ENCODE measurements at regions not wholly inside any gene's neighbourhood (a gene's known extent, or its start where the extent isn't known, plus 50 kb on each side); places are given as distances from the start of the nearest gene placed in this dataset.
"Not testable (repeated sequence)": the region's sequence is repeated elsewhere in the genome, so short reads cannot be mapped to it uniquely, and the experiment has no call there.

DNA sequence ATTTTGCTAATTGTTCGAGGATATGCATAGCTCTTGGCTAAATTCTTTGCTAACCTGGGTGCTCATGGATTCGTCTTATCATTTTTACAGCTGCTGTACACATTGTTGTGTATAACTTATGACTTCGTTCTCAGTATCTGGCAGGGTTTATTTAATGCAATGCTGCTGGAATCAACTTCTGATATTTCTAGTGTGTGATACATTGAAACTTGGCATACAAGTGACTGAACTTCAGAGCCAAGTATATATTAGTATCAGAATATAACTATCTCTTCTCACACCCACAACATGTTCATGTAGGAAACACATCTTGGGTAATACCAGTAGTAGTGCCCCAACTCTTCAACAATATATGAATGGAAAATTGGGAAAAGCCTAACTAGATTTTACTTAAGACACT lies 764.2 kb downstream of the TENT5A start:
- H3K4me1 Mint-ChIP-seq = no peaks in the 10 kb centered on the region
- H3K36me3 Mint-ChIP-seq (ENCODE audit: low read depth) = no peaks in the 10 kb centered on the region
- ChIA-PET POLR2A (no interaction called here), CTCF (no interaction called here)
- H3K9me3 Mint-ChIP-seq = no peaks in the 10 kb centered on the region
- DNase-seq = no peak
- H3K27me3 Mint-ChIP-seq = no peaks in the 10 kb centered on the region
- H3K4me3 Mint-ChIP-seq = no peak overlapping the region
- no peak overlapping the region for H3K27ac Mint-ChIP-seq

DNA sequence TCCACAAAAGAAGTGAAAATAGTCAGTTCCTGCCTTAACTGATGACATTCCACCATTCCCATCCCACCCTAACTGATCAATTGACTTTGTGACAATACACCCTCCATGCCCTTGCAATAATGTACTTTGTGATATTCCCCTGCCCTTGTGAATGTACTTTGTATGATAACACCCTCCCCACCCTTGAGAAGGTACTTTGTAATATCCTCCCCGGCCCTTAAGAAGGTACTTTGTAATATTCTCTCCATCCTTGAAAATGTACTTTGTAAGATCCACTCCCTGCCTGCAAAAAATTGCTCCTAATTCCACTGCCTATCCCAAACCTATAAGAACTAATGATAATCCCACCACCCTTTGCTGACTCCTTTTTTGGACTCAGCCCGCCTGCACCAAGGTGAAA lies 771.3 kb downstream of the TENT5A start:
- H3K27ac Mint-ChIP-seq = not testable (repeated sequence)

DNA sequence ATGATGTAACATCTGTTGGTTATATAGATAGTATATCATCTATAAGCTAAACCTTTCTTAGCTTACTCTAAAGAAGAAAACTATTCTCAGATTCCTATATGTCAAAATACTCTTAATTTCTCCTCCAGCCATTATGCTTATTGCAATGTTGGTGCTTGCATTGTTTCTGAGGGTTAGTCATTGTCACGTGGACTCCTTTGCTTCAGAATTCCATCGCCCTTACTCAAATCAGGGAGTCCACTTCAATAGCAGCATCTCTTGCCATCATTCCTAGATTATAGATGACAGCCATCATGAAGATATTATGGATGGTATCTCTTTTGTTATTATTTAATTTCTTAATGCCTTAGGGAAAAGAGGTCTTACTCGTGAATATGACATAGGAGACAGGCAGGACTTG lies 776.1 kb downstream of the TENT5A start:
- Mint-ChIP-seq H3K9me3 (no peaks in the 10 kb centered on the region), H3K4me3 (no peak overlapping the region)
- POLR2A ChIA-PET = no interaction called here

More for the DNA sequence above, 771.3 kb downstream of the TENT5A start:
- H3K27me3 Mint-ChIP-seq; H3K9me3 Mint-ChIP-seq; DNase-seq; H3K36me3 Mint-ChIP-seq (ENCODE audit: low read depth); H3K4me3 Mint-ChIP-seq; H3K4me1 Mint-ChIP-seq; POLR2A ChIA-PET; CTCF ChIA-PET: not testable (repeated sequence)

DNA sequence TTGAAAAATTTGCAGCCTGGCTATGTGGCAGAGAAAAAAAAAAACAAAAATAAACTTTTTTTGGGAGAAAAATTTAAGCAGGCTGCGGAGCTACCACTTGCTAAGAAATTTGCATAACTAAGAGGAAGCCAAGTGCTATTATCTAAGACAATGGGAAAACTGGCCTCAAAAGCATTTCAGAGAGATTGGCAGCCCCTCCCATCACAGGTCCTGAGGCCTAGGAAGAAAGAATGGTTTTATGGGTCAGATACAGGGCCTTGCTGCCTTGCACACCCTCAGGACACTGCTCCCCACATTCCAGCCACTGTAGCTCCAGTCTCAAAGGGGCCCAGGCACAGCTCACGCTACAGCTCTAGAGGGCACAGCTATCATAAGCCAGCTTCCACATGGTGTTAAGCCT lies 777.9 kb downstream of the TENT5A start:
- ChIA-PET CTCF (no interaction called here), POLR2A (no interaction called here)

More for the DNA sequence above, 776.1 kb downstream of the TENT5A start:
- Mint-ChIP-seq H3K27me3 (no peaks in the 10 kb centered on the region), H3K27ac (no peak overlapping the region), H3K4me1 (no peaks in the 10 kb centered on the region), H3K36me3 (ENCODE audit: low read depth) (no peaks in the 10 kb centered on the region)
- no peak for DNase-seq
- CTCF ChIA-PET = no interaction called here

DNA sequence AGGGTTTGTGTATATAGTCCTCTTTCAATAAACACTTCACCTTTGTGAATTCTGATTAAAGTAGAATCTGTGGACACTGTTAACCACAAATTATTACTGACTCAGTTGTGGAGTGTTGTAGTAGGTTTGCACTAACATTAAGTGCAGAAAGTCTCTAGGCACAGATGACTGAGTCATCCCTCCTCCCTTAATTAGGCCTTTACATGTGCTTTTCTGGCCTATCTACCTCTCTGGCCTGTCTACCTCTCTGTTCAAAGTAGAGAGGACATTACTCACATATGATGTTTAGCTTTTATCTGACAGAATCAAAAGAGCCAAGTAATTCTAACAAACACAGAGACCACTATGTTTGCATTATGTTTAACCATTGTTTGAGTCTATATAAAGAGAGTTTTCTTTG lies 783.0 kb downstream of the TENT5A start:
- POLR2A ChIA-PET = no interaction called here
- no peak overlapping the region for H3K4me3 Mint-ChIP-seq
- CTCF ChIA-PET = no interaction called here

More for the DNA sequence above, 777.9 kb downstream of the TENT5A start:
- no peak for DNase-seq
- Mint-ChIP-seq H3K36me3 (ENCODE audit: low read depth) (no peaks in the 10 kb centered on the region), H3K27me3 (no peaks in the 10 kb centered on the region), H3K27ac (no peak overlapping the region), H3K4me1 (no peaks in the 10 kb centered on the region), H3K4me3 (no peak overlapping the region), H3K9me3 (no peaks in the 10 kb centered on the region)

DNA sequence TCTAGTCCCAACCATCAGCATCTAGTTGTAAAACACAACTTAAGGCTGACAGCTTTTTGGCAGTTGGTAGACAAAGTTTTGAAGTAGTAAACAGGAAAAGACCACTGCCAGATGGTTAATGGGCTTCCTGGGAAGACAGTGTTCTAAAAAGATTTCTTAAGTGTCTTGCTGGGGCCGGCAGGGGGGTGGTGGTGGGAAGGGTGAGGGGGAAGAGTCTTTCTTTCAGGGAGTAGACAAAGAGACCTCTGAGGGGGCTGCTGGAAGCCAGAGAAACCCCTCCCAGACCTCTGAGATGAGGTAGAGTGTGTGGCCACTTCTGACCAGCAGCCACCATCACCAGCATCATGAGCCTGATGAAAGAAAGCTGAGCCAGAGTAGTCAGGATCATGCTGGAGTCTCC lies 784.9 kb downstream of the TENT5A start:
- no peak for DNase-seq
- H3K4me3 Mint-ChIP-seq = no peak overlapping the region
- CTCF ChIA-PET = no interaction called here
- no peaks in the 10 kb centered on the region for H3K36me3 Mint-ChIP-seq (ENCODE audit: low read depth)
- H3K27me3 Mint-ChIP-seq = no peaks in the 10 kb centered on the region
- no peaks in the 10 kb centered on the region for H3K4me1 Mint-ChIP-seq
- no peaks in the 10 kb centered on the region for H3K9me3 Mint-ChIP-seq
- no peak overlapping the region for H3K27ac Mint-ChIP-seq
- POLR2A ChIA-PET = no interaction called here

More for the DNA sequence above, 783.0 kb downstream of the TENT5A start:
- no peaks in the 10 kb centered on the region for H3K36me3 Mint-ChIP-seq (ENCODE audit: low read depth)
- no peaks in the 10 kb centered on the region for H3K27me3 Mint-ChIP-seq
- H3K9me3 Mint-ChIP-seq = no peaks in the 10 kb centered on the region
- H3K4me1 Mint-ChIP-seq = no peaks in the 10 kb centered on the region
- no peak for DNase-seq
- no peak overlapping the region for H3K27ac Mint-ChIP-seq

DNA sequence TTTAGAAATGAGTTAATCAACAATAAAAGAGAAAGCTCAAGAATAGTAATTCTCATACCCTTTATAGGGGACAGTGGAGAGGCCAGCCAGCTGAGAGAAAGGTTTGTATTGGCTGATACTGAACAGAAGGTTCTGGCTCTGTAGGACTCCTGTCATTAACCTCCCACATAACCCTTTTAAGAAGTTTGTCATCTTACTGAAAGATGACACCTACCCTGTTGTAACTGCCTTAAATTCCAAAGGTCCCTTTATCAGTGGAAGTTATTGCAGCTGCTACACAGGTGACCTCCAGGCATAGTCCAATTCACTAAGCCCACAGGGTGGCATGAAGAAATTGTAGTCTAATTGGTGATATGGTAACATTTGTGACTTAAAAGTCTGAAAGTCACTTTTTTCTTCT lies 790.1 kb downstream of the TENT5A start:
- H3K27me3 Mint-ChIP-seq = no peaks in the 10 kb centered on the region
- no peaks in the 10 kb centered on the region for H3K9me3 Mint-ChIP-seq
- H3K4me3 Mint-ChIP-seq = no peak overlapping the region
- no peaks in the 10 kb centered on the region for H3K36me3 Mint-ChIP-seq (ENCODE audit: low read depth)
- CTCF ChIA-PET = no interaction called here
- POLR2A ChIA-PET = no interaction called here
- no peak overlapping the region for H3K27ac Mint-ChIP-seq
- no peaks in the 10 kb centered on the region for H3K4me1 Mint-ChIP-seq
- no peak for DNase-seq

DNA sequence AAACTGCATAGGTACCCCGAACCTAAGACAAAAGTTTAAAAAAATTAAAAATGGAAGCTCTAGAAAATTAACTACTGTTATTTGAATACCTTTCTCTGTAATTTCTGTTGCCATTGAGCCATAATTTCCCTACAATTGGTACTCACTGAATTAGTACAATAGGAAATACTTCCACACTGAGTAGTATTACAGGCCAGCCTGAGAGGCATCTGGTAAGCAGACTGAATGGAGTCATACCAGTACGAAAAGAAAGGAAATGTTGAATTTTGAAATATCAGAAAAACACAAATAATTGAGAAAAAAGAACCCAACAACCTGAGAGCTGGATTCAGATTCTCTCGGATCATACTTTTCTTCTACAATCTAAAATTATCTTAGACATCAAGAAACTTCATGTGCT lies 791.3 kb downstream of the TENT5A start:
- Mint-ChIP-seq H3K4me3 (no peak overlapping the region), H3K36me3 (ENCODE audit: low read depth) (no peaks in the 10 kb centered on the region), H3K4me1 (no peaks in the 10 kb centered on the region), H3K9me3 (no peaks in the 10 kb centered on the region), H3K27ac (no peak overlapping the region), H3K27me3 (no peaks in the 10 kb centered on the region)
- DNase-seq = no peak
- ChIA-PET CTCF (no interaction called here), POLR2A (no interaction called here)

DNA sequence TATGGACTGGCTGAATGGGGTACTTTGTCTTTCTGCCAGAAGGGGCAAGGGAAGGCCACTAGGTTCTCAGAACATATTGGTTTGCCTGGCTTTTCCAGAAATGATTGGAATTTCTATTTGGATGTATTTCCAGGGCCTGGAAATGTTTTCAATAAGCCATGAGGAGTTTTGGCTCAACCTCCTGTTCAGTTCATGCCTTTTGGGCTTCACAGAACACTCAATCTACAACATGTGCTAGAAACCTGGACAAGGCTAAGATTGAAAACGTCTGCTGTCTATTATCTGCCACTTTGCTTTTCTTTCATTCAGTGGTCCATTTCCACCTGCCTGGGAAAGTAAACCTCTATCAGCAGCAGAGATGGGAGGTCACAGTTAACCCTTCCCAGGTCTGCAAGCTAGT lies 793.4 kb downstream of the TENT5A start:
- no peak for DNase-seq
- H3K36me3 Mint-ChIP-seq (ENCODE audit: low read depth) = no peaks in the 10 kb centered on the region
- H3K9me3 Mint-ChIP-seq = no peaks in the 10 kb centered on the region
- no peak overlapping the region for H3K4me3 Mint-ChIP-seq
- ChIA-PET POLR2A (no interaction called here), CTCF (interaction anchor here (0.6 kb wide), 1 partner anchor 279 kb away, joined by 3 read pairs; no protein-coding TSS in a partner anchor)
- H3K4me1 Mint-ChIP-seq = no peaks in the 10 kb centered on the region
- H3K27me3 Mint-ChIP-seq = no peaks in the 10 kb centered on the region
- no peak overlapping the region for H3K27ac Mint-ChIP-seq

DNA sequence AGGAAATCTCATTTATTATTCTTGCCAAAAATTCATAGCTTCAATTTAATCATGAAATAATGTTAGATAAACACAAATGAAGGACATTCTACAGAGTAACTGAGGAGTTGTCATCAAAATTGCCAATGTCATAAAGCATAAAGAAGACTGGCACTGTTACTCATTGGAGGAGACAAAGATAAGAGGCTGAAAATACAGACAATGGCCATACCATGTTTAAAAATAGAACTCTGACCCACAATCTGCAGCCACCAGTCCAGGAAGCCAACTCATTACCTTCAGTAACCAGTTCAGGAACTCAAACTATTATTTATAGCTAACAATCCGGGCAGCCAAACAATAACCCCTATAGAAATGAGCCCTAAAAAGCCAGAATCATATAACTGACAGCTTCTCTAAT lies 795.6 kb downstream of the TENT5A start:
- H3K36me3 Mint-ChIP-seq (ENCODE audit: low read depth) = no peaks in the 10 kb centered on the region

DNA sequence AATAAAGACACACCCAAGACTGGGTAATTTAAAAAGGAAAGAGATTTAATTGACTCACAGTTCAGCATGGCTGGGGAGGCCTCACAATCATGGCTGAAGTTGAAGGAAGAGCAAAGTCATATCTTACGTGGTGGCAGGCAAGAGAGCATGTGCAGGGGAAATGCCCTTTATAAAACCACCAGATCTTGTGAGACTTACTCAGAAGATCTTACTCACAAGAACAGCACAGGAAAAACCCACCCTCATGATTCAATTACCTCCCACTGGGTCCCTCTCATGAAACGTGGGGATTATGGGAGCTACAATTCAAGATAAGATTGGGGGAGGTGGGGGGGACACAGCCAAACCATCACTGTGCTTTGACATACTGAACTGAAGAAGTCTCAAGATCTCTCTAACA lies 800.0 kb downstream of the TENT5A start:
- H3K4me1 Mint-ChIP-seq; POLR2A ChIA-PET; DNase-seq; H3K27me3 Mint-ChIP-seq; H3K9me3 Mint-ChIP-seq; CTCF ChIA-PET; H3K36me3 Mint-ChIP-seq (ENCODE audit: low read depth); H3K4me3 Mint-ChIP-seq; H3K27ac Mint-ChIP-seq: not testable (repeated sequence)

More for the DNA sequence above, 795.6 kb downstream of the TENT5A start:
- POLR2A ChIA-PET = no interaction called here
- Mint-ChIP-seq H3K27ac (no peak overlapping the region), H3K27me3 (no peaks in the 10 kb centered on the region), H3K9me3 (no peaks in the 10 kb centered on the region), H3K4me3 (no peak overlapping the region), H3K4me1 (no peaks in the 10 kb centered on the region)
- no peak for DNase-seq
- CTCF ChIA-PET = interaction anchor here (0.9 kb wide), 1 partner anchor 11 kb away, joined by 3 read pairs; no protein-coding TSS in a partner anchor

DNA sequence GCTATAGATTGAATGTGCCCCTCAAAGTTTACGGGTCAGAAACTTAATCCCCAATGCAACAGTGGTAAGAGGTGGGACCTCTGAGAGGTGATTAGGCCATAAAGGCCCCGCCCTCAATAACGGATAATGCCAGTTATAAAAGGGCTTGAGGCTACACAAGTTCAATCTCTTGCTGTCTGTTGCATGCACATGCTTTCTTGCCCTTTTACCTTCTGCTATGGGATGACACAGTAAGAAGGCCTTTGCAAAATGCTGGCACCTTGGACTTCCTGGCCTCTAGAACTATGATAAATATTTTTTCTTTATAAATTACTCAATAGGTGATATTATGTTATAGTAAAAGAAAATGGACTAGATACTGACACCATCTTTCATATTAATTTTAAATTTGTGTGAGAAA lies 806.1 kb downstream of the TENT5A start:
- Mint-ChIP-seq H3K36me3 (ENCODE audit: low read depth) (no peaks in the 10 kb centered on the region), H3K4me3 (no peak overlapping the region), H3K4me1 (no peaks in the 10 kb centered on the region), H3K9me3 (no peaks in the 10 kb centered on the region), H3K27me3 (no peaks in the 10 kb centered on the region), H3K27ac (no peak overlapping the region)
- ChIA-PET POLR2A (no interaction called here), CTCF (interaction anchor here (0.9 kb wide), 1 partner anchor 10 kb away, joined by 3 read pairs; no protein-coding TSS in a partner anchor)
- no peak for DNase-seq

DNA sequence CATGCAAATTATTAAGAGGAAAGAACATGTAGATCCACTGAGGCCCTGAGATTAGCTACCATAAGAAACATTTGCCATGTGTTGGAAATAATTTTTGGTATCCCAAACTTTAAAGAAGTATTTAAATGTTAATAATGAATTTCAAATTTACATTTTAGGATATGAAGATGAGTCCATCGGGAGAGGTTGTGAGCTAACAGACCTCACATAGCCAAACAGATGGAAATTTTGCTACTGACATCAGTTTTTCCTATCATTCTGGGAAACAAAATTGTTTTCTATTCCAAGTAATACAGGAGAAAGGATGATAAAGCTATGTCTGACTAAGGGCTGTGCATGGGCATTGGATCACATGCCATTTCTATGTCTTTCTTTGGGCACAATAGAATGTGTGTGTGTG lies 809.6 kb downstream of the TENT5A start:
- H3K27me3 Mint-ChIP-seq = no peaks in the 10 kb centered on the region
- no peak overlapping the region for H3K27ac Mint-ChIP-seq
- CTCF ChIA-PET = no interaction called here
- H3K4me1 Mint-ChIP-seq = no peaks in the 10 kb centered on the region
- DNase-seq = no peak
- POLR2A ChIA-PET = interaction anchor here (0.6 kb wide), 1 partner anchor 339 kb away, joined by 3 read pairs; no protein-coding TSS in a partner anchor
- no peaks in the 10 kb centered on the region for H3K36me3 Mint-ChIP-seq (ENCODE audit: low read depth)
- H3K4me3 Mint-ChIP-seq = no peak overlapping the region
- H3K9me3 Mint-ChIP-seq = no peaks in the 10 kb centered on the region

DNA sequence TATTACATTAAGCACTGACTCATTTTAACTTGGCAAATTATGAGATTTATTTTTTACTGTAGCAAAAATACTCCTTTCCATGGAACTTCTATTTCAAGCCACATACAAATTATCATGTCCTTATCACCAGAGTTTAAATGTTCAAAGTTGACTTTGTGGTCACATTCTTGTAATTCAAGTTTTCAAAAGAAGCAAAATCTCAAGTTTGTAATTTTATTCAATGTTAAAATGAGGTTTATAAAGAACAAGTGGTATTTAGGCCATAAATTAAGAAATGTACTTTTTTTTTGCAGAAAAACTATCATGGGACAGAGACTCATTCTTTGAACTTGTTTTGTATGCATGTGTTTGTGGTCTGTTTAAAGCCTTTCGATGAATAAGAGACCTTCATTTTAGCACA lies 811.5 kb downstream of the TENT5A start:
- Mint-ChIP-seq H3K36me3 (ENCODE audit: low read depth) (no peaks in the 10 kb centered on the region), H3K4me3 (no peak overlapping the region), H3K4me1 (no peaks in the 10 kb centered on the region), H3K9me3 (no peaks in the 10 kb centered on the region), H3K27me3 (no peaks in the 10 kb centered on the region), H3K27ac (no peak overlapping the region)
- DNase-seq = no peak
- ChIA-PET POLR2A (no interaction called here), CTCF (no interaction called here)

DNA sequence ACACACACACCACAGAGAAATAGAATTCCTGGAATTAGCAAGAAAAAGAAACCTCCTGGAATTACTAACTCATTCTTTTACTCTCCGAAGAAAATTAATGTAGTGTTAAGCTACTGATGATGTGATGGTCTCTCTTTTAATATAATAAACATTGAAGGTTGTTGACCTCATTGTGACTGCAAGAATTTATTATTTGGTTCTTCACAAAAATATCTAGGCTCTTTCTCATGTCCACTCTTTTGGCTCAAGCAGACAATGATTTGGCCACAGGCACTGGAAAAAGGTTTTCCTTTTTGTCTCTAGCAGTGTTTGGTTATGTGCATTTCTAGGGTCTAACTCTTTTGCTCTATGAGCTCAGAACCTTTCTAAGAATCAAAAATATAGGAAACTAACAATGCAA lies 811.9 kb downstream of the TENT5A start:
- no peaks in the 10 kb centered on the region for H3K36me3 Mint-ChIP-seq (ENCODE audit: low read depth)

More for the DNA sequence above, 811.9 kb downstream of the TENT5A start:
- Mint-ChIP-seq H3K4me3 (no peak overlapping the region), H3K4me1 (no peaks in the 10 kb centered on the region), H3K27ac (no peak overlapping the region), H3K27me3 (no peaks in the 10 kb centered on the region), H3K9me3 (peaks cover under 1% of the 10 kb centered on the region)
- ChIA-PET CTCF (no interaction called here), POLR2A (no interaction called here)
- no peak for DNase-seq
